ENCODE measurements at regions not wholly inside any gene's neighbourhood (a gene's known extent, or its start where the extent isn't known, plus 50 kb on each side); places are given as distances from the start of the nearest gene placed in this dataset.

GRCh38 chr6:92827104-92827503 is 592.3 kb downstream of the EPHA7 start:
- TF ChIP-seq POLR2AphosphoS5 (IDR thresholded peaks at IDR 0.05; ENCODE audit: low read depth) (no peak), CTCF (IDR thresholded peaks at IDR 0.05; ENCODE audit: insufficient read depth, low read length) (no peak), GABPA (IDR thresholded peaks at IDR 0.05; ENCODE audit: low read depth) (no peak)
